Neural progenitor cell (in vitro differentiated cells): ENCODE measurements at regions not wholly inside any gene's neighbourhood (a gene's known extent, or its start where the extent isn't known, plus 50 kb on each side); places are given as distances from the start of the nearest gene placed in this dataset.

ENCODE experiments used
- CTCF ChIP-seq: fragments of 200-600 bp; sonication (generic); IDR thresholded peaks from 2 replicates; pipeline ENCODE4 v1.5.1; 2017; ENCODE audit warnings: antibody characterized with exemption, mild to moderate bottlenecking
- EZH2 ChIP-seq: fragments of 200-600 bp; sonication (generic); IDR thresholded peaks from 2 replicates; pipeline ENCODE4 v1.6.1; 2017; ENCODE audit warnings: antibody characterized with exemption, mild to moderate bottlenecking, moderate library complexity
- EZH2phosphoT487 ChIP-seq: fragments of 200-600 bp; sonication (generic); IDR thresholded peaks from 2 replicates; pipeline ENCODE4 v1.6.1; 2017; ENCODE audit warnings: antibody characterized with exemption

GRCh38 chr2:236882930-236883329, 202.8 kb upstream of the COPS8 start:
- TF ChIP-seq CTCF, result no peak
- TF ChIP-seq EZH2, result no peak
- TF ChIP-seq EZH2phosphoT487, result no peak
